ENCODE measurements at regions not wholly inside any gene's neighbourhood (a gene's known extent, or its start where the extent isn't known, plus 50 kb on each side); places are given as distances from the start of the nearest gene placed in this dataset.

GRCh38 chr5:35477911-35478310, 139.8 kb upstream of the SPEF2 start:
- peak; percentile 39 to 63 (median 62) for DNase-seq

DNA sequence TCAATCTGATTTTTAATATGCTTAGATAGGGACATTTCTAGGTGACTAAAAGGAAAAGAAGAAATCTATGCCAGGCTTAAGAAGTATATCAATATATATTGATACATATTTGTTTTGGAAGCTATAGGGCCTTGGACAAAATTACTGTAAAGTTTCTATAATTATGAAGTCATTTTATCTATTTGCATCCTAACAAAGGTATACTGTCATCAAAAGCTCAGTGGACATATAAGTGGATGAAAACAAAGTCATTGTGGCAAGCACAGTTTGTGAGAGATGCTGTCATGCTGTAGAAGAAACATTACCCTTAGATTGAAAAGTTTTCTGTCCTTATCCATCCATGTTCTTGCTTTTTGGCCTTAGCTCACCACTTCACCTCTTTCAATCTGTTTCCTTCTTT, 140.3 kb upstream of the SPEF2 start:
- DNase-seq = no peak

DNA sequence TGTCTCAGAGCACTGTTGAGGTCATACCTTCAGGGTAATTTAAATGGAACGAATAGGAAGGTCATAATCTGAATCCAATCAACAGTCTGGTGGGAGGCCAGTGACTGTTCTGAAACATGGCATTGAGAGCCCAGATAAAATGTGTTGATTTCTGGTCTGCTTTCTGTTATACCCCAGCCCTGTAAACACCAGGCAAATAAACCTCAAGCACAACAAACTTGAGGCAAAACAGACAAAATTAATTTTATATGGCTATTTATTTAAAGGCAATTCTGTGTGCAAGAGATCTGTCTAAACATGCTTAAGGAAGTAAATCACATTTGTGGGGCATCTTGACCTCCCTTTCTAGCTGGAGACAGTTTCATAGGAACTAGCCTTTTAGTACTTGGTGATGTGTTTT, 140.9 kb upstream of the SPEF2 start:
- no peak for DNase-seq

DNA sequence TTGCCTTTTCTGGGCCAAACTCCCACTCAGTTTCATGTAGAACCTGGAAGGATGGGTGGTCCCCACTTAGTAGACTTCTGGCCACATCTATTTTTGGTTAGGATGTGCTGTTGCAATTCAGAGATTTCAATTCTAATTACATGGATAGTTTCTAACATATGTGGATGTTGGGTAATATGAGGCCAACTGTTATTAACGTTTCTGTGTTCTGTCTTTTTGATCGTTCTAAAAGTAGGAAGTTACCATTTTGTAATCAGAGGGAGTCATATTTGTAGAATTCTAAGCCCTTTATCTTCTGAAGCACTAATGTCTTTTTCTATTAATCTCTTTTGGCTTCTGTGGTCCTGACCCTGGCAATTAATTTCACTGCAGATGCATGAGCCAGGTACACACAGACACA, 141.6 kb upstream of the SPEF2 start:
- DNase-seq = peak; percentile 16 to 55 (median 52)

- no peak for DNase-seq
Measured at GRCh38 chr5:35473589-35473988, 144.1 kb upstream of the SPEF2 start.

DNA sequence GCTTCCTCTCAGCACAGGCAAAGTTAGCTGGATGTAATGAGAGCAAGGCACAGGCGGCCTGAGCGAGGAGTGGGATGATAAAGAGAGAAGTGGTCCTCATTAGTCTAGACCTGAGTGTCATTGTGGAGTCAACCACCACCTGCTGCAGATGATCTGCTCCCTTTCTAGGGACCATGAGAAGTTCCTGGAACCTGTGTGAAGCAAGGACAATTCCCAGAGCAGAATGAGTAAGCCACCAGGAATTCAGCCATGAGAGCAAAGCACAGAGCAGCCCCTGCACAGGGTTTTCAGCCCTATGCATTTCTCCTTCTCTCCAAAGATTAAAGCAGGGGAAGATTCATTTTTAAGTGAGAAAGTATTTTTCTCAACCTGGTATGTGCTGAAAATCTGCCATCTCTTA, 146.8 kb upstream of the SPEF2 start:
- no peak for DNase-seq

- no peak for DNase-seq
Measured at GRCh38 chr5:35468811-35469210, 148.9 kb upstream of the SPEF2 start.

- DNase-seq = no peak
Measured at GRCh38 chr5:35466746-35467145, 150.9 kb upstream of the SPEF2 start.

DNA sequence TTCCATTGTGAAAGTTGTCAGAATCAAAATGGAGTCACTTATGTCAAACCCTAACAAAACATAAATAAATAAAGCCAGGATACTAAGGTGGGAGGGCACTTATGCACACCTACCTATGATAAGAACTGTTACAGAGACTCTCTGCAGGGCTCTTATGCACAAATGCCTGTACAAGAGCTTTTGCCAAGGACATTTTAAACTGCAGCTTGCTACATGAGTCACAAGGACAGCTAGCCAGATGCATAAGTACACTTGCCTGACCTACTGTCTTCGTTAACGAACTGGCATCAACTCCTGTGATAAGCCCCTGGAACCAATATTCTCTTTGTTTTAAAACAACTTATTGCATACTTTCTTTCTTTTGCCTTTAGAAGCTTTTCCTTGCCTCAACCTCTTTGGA, 152.9 kb upstream of the SPEF2 start:
- DNase-seq = no peak

- no peak for DNase-seq
Measured at GRCh38 chr5:35461530-35461929, 156.1 kb upstream of the SPEF2 start.

GRCh38 chr5:35458824-35459207, 158.8 kb upstream of the SPEF2 start:
- no peak for DNase-seq

GRCh38 chr5:35457912-35458823, 159.5 kb upstream of the SPEF2 start:
- DNase-seq = no peak

GRCh38 chr5:35456506-35456905, 161.2 kb upstream of the SPEF2 start:
- no peak for DNase-seq

- no peak for DNase-seq
Measured at GRCh38 chr5:35454011-35454525, 163.6 kb upstream of the SPEF2 start.

DNA sequence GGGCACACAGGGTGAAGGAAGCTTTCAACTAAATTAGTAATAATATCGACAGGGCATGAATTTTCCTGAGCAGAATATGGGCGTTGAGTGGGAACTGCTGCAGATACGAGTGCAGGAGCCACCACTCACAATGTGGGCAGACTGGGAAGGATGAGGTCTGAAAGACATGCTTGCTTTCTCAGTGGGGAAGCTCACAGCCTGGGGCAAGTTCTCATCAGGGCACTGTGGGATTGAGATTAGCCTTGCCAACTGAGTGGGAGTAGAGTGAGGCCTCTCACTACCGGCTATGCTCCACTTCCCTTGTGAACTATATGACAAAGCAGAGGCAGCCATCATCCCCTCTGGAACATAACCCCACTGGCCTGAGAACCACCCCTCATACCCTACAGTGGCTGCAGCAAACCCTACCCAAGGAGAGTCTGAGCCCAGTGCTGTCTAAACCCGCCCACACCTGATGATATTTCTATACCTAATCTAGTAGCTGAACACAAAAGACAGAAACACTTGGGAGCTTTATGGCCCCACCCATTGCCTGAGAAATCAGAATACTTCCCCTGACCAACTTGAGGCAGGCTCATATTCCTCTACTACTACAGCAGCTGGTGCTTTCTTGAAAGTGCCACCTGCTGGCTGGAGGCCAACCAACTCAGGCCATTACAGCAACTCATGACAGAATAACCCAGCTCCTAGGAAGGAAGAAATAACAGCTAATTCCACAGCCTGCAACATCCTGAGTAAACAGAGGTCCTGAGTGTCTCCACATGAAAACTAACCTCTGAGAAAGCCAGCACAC, 173.7 kb upstream of the SPEF2 start:
- no peak for DNase-seq

DNA sequence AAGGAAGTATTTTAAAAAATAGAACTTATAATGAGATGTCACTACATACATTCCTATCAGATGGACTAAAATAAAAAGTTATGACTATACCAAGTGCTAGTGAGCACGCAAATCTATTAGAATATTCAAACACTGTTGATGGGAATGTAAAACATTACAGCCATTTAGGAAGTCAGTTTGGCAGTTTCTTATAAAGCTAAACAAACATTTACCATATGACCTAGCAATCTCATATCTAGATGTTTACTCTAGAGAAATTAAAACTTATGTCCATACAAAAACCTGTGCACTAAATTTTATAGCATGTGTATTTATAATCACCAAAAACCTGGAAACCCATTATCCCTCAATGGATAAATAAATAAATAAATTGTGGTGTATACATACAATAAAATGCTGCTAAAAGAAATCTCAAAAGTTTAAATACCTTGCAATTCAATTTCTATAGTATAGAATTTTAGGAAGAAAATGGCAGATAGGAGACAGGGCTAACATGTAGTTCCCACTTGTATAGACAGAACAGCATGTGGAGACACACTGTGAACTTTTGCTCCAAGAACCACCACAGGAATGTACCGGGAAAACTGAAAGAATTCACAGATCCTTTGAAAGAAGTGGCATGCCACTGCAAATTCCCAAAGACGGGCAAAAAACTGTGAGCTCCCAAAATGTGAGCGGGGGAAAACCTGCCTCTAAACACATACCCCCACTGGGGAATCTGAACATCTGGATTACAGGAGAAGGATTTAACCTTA, 174.6 kb upstream of the SPEF2 start:
- DNase-seq = no peak

DNA sequence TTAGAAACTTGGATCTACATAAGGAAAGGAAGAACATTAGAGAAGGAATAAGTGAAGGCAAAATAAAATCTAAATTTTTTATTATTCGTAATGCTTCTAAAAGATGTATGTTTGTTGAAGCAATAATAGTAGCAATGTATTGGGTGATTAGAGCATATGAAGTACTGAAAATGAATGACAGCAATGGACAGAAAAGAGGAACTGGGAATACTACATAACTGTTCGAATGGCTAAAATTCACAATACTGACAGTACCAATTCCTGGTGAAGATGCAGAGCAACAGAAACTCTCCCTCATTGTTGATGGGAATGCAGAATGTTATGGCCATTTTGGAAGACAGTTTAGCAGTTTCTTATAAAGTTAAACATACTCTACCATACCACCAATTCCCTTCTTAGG, 177.3 kb upstream of the SPEF2 start:
- DNase-seq = no peak

GRCh38 chr5:35438786-35439185, 178.9 kb upstream of the SPEF2 start:
- DNase-seq = peak in 2 of 3 donors; percentile 29 to 37

- DNase-seq = no peak
Measured at GRCh38 chr5:35438288-35438687, 179.4 kb upstream of the SPEF2 start.

DNA sequence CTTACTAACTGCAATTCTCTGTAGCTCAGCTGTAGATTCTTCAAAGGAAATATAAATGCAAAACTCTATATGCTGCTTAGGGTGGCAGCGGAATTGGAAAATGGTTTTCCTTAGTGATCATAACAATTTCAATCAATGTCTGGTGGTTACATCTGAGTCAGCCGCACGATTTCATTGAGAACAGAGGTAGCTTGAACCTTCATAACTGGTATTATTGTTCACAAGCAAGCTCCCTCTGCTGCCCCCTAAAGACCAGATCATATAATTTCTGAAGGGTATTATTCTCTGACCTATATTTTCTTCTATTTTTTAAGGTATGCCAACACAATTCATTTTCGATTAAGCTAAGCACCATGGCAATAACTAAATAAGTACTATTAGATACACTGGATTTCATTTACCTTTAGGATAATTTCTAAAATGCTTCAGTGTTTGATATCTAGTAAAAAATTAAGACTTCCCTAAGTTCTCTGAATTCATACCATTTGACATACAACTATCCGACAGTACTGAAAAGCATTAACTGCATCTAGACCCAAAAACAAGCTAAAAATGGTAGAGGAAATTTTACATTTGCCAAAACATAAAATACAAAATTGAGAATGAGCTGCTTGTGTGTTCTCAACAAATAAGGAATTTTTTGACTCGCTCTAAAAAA, 181.1 kb upstream of the SPEF2 start:
- peak; percentile 63 to 78 (median 75) for DNase-seq

- no peak for DNase-seq
Measured at GRCh38 chr5:35430381-35431162, 187.1 kb upstream of the SPEF2 start.

DNA sequence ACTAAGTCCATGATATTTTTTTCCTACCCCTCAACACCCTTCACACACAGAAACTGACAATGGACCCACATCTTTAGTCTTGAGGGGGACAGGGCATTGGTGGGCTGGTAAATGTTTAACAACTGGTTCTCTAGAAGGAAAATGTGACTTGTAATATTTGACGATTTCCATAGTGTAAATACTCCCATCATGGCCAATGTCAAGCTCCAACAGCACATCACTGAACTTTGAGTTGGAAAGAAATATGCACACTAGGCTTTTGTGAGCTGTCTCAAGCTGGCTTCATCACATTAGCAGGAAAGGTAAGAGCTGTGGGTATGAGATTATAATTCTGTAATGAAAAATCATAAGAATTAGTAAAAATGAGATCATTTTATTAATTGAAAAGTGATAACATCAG, 189.9 kb upstream of the PRLR start:
- DNase-seq = no peak
